GM12865 (cell line): ENCODE measurements at regions not wholly inside any gene's neighbourhood (a gene's known extent, or its start where the extent isn't known, plus 50 kb on each side); places are given as distances from the start of the nearest gene placed in this dataset.

Source experiments
- DNase-seq: peaks from one replicate; pipeline ENCODE4 v3.0.0; 2010; ENCODE audit warnings: low read depth
- H3K4me3 ChIP-seq: 2 replicates; pipeline ENCODE4 v1.5.1; 2011; ENCODE audit warnings: mild to moderate bottlenecking, low read depth, low read length, control low read depth
- TF ChIP-seq, protein P1 (sequence below): IDR thresholded peaks from 2 replicates; pipeline ENCODE4 v1.5.1; 2011; ENCODE audit warnings: low read length, control low read depth, low read depth, inconsistent platforms; ENCODE audit not compliant: insufficient read depth; ENCODE audit errors: missing control alignments

DNA sequence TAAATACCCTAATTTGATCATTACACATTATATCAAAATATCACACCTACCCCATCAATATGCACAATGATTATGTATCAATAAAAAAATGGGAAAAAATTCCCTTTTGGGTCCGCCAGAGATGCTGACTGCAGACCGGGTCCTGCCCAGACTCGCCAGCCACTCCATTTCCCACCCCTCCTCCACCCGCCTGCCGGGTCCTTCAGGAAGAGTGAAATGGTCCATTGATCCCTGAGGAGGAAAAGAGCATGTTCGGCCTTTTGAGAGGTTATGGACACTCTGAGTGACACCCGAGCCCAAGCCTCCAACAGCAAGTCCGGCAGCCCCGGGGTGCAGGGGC lies 123.9 kb upstream of the ZFHX3 start:
- H3K4me3 ChIP-seq = no peak overlapping the region
- DNase-seq = no peak
- TF ChIP-seq, protein P1, sequence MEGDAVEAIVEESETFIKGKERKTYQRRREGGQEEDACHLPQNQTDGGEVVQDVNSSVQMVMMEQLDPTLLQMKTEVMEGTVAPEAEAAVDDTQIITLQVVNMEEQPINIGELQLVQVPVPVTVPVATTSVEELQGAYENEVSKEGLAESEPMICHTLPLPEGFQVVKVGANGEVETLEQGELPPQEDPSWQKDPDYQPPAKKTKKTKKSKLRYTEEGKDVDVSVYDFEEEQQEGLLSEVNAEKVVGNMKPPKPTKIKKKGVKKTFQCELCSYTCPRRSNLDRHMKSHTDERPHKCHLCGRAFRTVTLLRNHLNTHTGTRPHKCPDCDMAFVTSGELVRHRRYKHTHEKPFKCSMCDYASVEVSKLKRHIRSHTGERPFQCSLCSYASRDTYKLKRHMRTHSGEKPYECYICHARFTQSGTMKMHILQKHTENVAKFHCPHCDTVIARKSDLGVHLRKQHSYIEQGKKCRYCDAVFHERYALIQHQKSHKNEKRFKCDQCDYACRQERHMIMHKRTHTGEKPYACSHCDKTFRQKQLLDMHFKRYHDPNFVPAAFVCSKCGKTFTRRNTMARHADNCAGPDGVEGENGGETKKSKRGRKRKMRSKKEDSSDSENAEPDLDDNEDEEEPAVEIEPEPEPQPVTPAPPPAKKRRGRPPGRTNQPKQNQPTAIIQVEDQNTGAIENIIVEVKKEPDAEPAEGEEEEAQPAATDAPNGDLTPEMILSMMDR = no peak

DNA sequence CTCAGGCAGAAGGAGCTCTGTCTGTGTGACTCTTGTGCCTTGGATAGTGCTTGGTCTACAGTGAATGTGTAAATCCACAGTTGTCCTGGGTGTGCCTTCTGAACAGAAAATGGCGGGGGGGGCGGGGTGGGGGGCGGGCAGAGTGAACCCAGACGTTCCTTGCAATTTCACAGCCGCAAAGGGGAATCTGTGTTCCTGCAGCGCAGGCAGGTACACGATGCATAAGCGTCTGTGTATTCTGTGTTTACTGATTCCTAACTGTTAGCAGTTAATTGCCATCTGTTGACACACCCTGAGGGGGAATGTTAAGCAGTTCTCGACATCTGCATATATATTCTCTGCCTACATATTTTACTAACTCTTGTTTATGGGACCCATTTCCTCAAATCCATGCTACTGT lies 123.5 kb upstream of the ZFHX3 start:
- TF ChIP-seq, protein P1 = no peak
- DNase-seq = no peak
- no peak overlapping the region for H3K4me3 ChIP-seq

DNA sequence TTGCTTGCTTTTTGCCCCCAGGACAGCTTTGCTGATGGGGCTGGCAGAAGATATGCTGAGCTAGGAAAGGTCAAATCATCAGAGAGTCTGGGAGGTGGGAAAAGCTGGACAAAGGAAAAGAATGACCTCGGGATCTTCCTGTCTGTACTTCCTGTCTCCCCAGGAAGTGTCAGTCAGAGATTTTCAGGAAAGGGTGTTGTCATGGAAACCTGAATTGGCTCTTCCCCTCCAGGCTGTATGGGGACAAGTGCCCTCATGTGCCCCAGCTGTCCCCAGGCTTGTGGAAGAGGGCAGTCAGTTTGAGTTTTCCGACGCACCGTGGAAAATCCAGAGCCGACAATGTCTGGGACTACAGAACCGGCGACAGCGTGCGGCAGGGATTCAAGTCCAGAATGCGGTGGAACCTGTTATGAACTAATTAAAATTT lies 122.7 kb upstream of the ZFHX3 start:
- DNase-seq = no peak
- TF ChIP-seq, protein P1 = no peak

DNA sequence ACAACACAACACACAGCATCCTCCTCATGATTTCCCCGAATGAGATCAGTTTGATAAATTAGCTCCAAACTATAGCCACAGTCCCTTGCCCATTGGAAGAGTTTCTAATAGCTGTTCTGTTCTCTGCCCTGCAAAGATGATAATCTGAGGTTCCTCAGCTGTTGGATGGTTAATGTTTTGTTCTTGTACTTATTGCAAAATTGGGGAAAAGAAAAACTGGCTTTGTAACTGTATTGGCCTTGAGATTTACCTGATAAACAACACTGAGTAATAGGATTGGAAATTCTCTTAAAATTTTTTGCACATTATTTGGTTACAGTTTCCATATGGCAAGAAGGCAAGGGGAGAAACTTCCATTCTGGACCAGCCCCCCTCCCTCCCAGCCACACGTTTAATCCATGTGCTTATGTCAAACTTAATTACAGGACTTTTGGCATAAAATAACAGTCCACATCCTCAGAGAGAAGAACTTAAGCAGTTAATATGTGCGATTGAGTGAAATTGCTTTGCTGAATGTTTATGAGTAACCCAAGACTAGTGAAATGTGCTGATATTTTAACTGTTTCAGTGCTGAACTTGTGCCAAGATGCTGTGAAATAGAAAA lies 119.1 kb upstream of the ZFHX3 start:
- TF ChIP-seq, protein P1 = no peak
- H3K4me3 ChIP-seq = no peak overlapping the region
- no peak for DNase-seq

More for the DNA sequence above, 122.7 kb upstream of the ZFHX3 start:
- H3K4me3 ChIP-seq = no peak overlapping the region

DNA sequence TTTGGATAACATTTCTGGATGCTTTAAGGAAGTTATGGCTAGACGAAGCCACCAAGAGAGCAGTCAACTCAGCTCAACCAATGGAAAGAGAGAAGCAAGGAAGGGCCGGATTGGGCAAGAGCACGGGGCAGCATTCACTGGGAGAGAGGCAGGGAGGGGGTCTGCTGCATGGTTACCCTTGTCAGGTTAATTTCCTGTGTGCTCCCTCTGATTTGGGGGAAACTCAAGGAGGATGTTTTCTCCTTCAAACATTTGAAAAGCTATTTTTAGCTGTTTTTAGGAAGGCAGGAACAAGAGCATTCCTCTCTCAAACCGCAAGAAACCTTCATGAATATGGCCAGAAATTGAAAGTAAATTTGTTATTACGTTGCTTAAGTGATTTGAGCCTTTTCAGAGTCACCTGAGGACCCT lies 118.5 kb upstream of the ZFHX3 start:
- no peak overlapping the region for H3K4me3 ChIP-seq
- DNase-seq = no peak
- TF ChIP-seq, protein P1 = no peak

DNA sequence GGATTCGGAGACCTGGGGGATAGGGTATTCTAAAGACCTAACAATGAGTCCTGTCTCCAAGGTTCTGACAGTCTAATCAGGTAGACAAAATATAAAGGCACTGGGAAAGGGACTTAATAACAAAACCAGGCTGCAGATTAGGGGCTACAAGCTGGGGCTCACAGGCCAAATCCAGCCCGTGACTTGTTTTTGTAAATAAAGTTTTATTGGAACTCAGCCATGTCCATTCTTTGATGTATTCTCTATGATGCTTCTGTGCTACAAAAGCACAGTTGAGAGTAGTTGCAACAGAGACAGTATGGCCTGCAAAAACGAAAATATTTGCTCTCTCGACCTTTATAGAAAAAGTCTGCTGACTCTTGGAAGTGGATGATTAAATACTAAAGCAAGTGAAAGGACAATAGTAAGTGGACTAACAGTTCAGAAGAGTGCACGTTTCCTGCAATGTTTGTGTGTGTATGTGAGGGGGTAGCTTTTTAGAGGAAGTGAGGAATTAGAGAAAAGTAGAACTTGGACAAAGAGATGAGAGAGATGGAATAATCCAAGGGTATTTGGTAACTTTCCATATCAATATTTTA lies 115.4 kb upstream of the ZFHX3 start:
- TF ChIP-seq, protein P1 = no peak
- H3K4me3 ChIP-seq = no peak overlapping the region
- no peak for DNase-seq

DNA sequence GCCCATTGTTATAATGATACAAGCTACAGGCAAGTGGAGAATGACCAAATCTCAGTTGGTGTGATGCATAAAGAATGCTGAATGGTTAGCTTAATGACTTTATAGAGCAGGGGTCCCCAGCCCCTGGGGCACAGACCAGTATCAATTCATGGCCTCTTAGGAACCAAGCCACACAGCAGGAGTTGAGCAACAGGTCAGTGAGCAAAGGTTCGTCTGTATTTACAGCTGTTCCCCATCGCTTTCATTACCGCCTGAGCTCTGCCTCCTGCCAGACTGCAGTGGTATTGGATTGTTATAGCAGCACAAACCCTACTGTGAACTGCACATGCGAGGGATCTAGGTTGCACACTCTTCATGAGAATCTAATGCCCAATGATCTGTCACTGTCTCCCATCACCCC lies 114.0 kb upstream of the ZFHX3 start:
- TF ChIP-seq, protein P1 = no peak
- no peak for DNase-seq

More for the DNA sequence above, 114.0 kb upstream of the ZFHX3 start:
- no peak overlapping the region for H3K4me3 ChIP-seq
